A673 (cell line): ENCODE measurements at regions not wholly inside any gene's neighbourhood (a gene's known extent, or its start where the extent isn't known, plus 50 kb on each side); places are given as distances from the start of the nearest gene placed in this dataset.

Source experiments
- CTCF ChIP-seq: fragments of 300-800, 200-600 bp; sonication (generic); conservative IDR thresholded peaks from 2 replicates; pipeline ENCODE4 v1.5.1; 2017; ENCODE audit warnings: low read depth, mild to moderate bottlenecking, antibody characterized with exemption, low read length, moderate library complexity, mixed read lengths
- EZH2 ChIP-seq: fragments of 200-600 bp; sonication (generic); IDR thresholded peaks from 2 replicates; pipeline ENCODE4 v1.6.1; 2017; ENCODE audit warnings: borderline replicate concordance, low read depth, mild to moderate bottlenecking, mixed read lengths, antibody characterized with exemption, low read length; ENCODE audit not compliant: poor library complexity, severe bottlenecking

- no peak for TF ChIP-seq CTCF
- TF ChIP-seq EZH2, result no peak
Measured at GRCh38 chr9:108073823-108074222, 584.3 kb upstream of the KLF4 start.
